Left ventricle myocardium inferior (tissue), 1 donor: ENCODE measurements at regions not wholly inside any gene's neighbourhood (a gene's known extent, or its start where the extent isn't known, plus 50 kb on each side); places are given as distances from the start of the nearest gene placed in this dataset.

Experiments used
- DNase-seq: peaks from one replicate; pipeline ENCODE4 v3.0.0-alpha.2; 2020
- H3K27ac ChIP-seq: fragments of 200-600 bp; replicated peaks from 2 replicates; pipeline ENCODE4 v1.8.0; 2021
- H3K27me3 ChIP-seq: fragments of 200-600 bp; 2 replicates; pipeline ENCODE4 v1.8.0; 2021; ENCODE audit warnings: low read depth
- H3K36me3 ChIP-seq: fragments of 200-600 bp; 2 replicates; pipeline ENCODE4 v1.8.0; 2021
- H3K4me1 ChIP-seq: fragments of 200-600 bp; 2 replicates; pipeline ENCODE4 v1.8.0; 2021
- H3K4me3 ChIP-seq: fragments of 200-600 bp; 2 replicates; pipeline ENCODE4 v1.8.0; 2021; ENCODE audit warnings: mild to moderate bottlenecking, moderate library complexity
- H3K9me3 ChIP-seq: fragments of 200-600 bp; replicated peaks from 2 replicates; pipeline ENCODE4 v1.8.0; 2021
- CTCF ChIP-seq: fragments of 200-600 bp; IDR thresholded peaks from 2 replicates; pipeline ENCODE4 v1.8.0; 2021; ENCODE audit warnings: antibody characterized with exemption, mild to moderate bottlenecking, borderline replicate concordance
- intact Hi-C: fragments of 100-400 bp; cut with micrococcal nuclease; formaldehyde crosslinking; loops from one replicate; pipeline ENCODE4 v1.11.0; 2022
- donor health status: DM: no; HTN: yes; CAD: no; lungs with severe emphysema.

DNA sequence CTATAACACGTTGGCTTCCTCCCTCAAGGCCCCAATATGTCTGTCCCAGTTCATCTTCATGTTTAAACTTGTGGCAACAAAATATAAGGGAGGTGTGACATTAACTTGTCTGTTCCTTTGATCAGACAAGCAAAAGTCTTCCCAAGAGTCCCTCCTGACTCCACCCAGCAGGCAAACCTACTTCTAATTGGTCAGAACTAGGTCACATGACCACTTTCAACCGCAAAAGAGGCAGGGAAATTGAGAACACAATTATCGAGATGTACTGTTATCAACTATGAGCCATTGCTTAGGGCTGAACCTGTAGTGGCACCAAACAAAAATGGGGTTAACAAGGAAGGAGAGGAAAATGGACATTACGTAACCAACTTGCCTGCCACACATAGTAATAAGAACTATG lies 246.8 kb upstream of the TET2 start:
- no peak for TF ChIP-seq CTCF
- Histone ChIP-seq H3K4me1 (no peaks in the 10 kb centered on the region), H3K9me3 (no peaks in the 10 kb centered on the region), H3K36me3 (no peaks in the 10 kb centered on the region), H3K4me3 (no peak overlapping the region), H3K27me3 (peaks cover 13% of the 10 kb centered on the region), H3K27ac (no peak overlapping the region)
- DNase-seq: no peak
- intact Hi-C loops: no loop called here

GRCh38 chr4:104901438-104901837 lies 245.2 kb upstream of the TET2 start:
- Histone ChIP-seq H3K36me3 (no peaks in the 10 kb centered on the region), H3K9me3 (no peaks in the 10 kb centered on the region), H3K27me3 (peaks cover 13% of the 10 kb centered on the region), H3K27ac (no peak overlapping the region), H3K4me3 (no peak overlapping the region), H3K4me1 (no peaks in the 10 kb centered on the region)
- no peak for DNase-seq
- no peak for TF ChIP-seq CTCF
- intact Hi-C loops: no loop called here

GRCh38 chr4:104901961-104902605 lies 244.6 kb upstream of the TET2 start:
- Histone ChIP-seq H3K36me3 (no peaks in the 10 kb centered on the region), H3K4me3 (no peak overlapping the region), H3K4me1 (no peaks in the 10 kb centered on the region), H3K27me3 (peaks cover 13% of the 10 kb centered on the region), H3K9me3 (no peaks in the 10 kb centered on the region), H3K27ac (no peak overlapping the region)
- TF ChIP-seq CTCF: no peak
- intact Hi-C loops: no loop called here
- DNase-seq: no peak

GRCh38 chr4:104905065-104905464 lies 241.6 kb upstream of the TET2 start:
- no peaks in the 10 kb centered on the region for H3K36me3 ChIP-seq
- no peak for DNase-seq
- no peak for TF ChIP-seq CTCF
- H3K27ac ChIP-seq: no peak overlapping the region
- H3K4me1 ChIP-seq: no peaks in the 10 kb centered on the region
- no peaks in the 10 kb centered on the region for H3K9me3 ChIP-seq
- H3K4me3 ChIP-seq: no peak overlapping the region
- no peaks in the 10 kb centered on the region for H3K27me3 ChIP-seq
- intact Hi-C loops: no loop called here

DNA sequence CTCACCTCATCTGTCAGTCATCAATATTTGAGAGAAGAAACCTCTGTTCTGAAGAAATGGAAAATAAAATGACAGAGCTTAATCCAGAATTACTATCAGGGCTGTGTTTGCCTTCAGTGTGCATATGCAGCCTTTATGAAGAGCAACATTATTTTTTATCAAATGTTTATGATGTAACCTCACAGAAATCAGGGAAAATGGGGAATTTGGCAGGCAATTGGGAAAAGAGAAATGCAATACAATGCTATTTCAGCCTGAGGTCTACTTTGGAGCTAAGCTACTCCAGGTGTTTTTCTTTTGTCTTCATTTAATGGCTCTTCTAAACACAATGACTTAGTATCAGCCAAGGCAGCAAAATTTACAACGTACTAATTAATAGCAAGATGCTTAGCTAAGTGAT lies 241.1 kb upstream of the TET2 start:
- intact Hi-C loops: no loop called here
- no peak for DNase-seq
- no peak for TF ChIP-seq CTCF
- Histone ChIP-seq H3K4me3 (no peak overlapping the region), H3K4me1 (no peaks in the 10 kb centered on the region), H3K36me3 (no peaks in the 10 kb centered on the region), H3K27me3 (no peaks in the 10 kb centered on the region), H3K9me3 (no peaks in the 10 kb centered on the region), H3K27ac (no peak overlapping the region)
